Stimulated activated CD4-positive, alpha-beta T cell treated with anti-CD3 and anti-CD28 coated beads, Interleukin-4, amount 100 ng/mL, for 24 hours (primary cell): ENCODE measurements at regions not wholly inside any gene's neighbourhood (a gene's known extent, or its start where the extent isn't known, plus 50 kb on each side); places are given as distances from the start of the nearest gene placed in this dataset.

Experiments used
- DNase-seq: peaks from one replicate; pipeline ENCODE4 v3.0.0-alpha.2; 2020

- no peak for DNase-seq
Observed at GRCh38 chr9:105828171-105828570, 133.8 kb downstream of the TMEM38B start.

DNA sequence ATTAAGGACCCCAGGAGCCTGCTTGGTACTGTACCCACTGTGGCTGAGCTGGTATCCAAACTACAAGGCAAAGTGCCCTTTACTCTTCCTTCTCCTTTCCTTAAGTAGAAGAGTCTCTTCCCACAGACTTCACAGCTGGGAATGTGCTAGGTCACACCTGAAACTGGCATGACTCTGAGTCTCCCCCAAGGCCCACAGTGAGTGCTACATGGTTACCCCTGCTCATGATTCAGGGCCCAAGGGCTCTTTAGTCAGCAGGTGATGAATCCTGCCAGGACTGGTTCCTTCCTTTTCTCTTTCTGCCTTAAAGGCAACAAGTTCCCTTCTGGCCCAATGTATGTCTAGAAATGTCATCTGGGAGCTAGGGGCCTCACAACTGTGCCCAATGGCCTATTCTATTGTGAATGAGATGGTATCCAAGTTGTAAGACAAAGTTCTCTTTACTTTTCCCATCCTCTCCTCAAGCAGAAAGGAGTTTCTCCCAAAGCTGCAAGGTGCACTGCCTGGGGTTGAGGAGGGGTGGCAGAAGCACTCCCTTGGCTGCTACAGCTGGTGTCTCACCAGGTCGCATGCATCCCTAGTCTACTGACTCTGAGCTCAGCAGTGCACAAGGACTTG is 134.4 kb downstream of the TMEM38B start:
- no peak for DNase-seq

GRCh38 chr9:105830461-105830860 is 136.1 kb downstream of the TMEM38B start:
- DNase-seq = no peak

- no peak for DNase-seq
Observed at GRCh38 chr9:105832096-105832710, 137.9 kb downstream of the TMEM38B start.

- DNase-seq = no peak
Observed at GRCh38 chr9:105833271-105833975, 139.1 kb downstream of the TMEM38B start.

DNA sequence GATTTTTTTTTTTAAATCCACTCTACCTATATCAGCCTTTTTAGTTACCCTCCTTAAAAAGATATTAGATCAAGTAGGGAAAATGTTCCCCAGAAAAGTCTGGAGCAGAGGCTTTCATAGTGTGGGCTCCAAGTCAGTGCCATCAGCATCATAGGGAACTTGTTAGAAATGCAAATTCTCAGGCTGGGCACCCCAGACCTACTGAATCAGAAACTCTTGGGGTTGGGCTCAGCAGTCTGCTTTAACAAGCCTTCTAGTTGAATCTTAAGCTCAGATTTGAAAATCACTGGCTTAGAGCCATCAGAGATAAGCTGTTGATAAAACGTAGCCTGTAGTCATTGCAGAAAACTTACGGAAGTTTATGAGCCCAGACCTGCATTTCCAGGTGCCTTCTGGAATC is 140.1 kb downstream of the TMEM38B start:
- DNase-seq = no peak

DNA sequence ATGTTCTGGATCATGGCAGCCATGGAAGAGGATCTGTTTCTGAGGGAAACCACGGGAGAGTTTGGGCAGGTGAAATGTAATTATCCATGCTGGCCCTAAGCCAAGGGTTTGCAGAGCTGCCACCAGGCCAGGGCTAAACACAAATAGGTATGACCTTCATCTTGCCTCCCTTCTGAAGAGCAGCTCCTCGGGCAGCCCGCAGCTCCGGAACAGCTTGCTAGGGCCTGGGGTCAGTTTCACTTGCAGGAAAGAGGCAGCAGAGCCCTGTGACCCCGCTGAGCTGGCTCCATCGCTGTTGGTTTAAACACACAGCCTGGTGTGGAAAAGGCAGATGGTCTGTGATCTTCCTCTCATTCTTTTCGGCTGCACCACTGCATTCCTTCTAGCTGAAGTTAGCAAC is 141.4 kb downstream of the TMEM38B start:
- DNase-seq = no peak

DNA sequence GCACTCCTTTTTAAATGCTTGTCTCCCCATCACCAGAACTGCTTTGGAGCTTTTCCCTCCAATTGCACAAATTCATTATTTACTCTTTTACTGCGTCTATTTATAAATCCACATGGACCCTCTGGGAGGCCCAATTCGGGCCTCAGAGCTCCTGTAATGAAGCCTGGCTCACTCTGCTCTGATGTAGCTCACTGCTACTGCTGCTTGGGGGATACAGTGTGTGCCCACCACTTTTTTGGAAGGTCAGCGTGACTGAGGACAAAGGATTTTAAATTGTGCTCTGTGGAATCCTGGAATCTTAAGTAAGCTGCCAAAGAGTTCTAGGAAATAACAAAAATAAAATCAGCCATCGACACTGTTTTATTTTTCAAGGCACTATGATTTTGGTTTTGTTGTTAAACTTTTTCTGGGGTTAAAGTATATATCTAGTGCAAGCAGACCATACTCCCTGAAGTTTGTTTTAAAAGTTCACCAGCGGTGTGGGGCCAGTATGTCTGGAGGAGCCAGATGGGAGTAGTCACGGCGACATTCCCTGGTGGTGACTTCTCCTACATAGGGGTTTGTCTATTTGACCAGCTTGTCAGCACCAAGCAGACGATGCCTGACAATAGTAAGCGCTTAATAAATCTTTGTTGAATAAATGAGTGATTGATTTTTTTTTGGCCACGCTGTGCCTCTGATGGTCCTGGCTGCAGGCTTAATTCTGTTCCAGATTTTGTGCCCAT is 142.8 kb downstream of the TMEM38B start:
- no peak for DNase-seq

- no peak for DNase-seq
Observed at GRCh38 chr9:105841562-105841961, 147.2 kb downstream of the TMEM38B start.

GRCh38 chr9:105842023-105842644 is 147.8 kb downstream of the TMEM38B start:
- peak; percentile 27 for DNase-seq

- DNase-seq = no peak
Observed at GRCh38 chr9:105846825-105847224, 152.5 kb downstream of the TMEM38B start.

DNA sequence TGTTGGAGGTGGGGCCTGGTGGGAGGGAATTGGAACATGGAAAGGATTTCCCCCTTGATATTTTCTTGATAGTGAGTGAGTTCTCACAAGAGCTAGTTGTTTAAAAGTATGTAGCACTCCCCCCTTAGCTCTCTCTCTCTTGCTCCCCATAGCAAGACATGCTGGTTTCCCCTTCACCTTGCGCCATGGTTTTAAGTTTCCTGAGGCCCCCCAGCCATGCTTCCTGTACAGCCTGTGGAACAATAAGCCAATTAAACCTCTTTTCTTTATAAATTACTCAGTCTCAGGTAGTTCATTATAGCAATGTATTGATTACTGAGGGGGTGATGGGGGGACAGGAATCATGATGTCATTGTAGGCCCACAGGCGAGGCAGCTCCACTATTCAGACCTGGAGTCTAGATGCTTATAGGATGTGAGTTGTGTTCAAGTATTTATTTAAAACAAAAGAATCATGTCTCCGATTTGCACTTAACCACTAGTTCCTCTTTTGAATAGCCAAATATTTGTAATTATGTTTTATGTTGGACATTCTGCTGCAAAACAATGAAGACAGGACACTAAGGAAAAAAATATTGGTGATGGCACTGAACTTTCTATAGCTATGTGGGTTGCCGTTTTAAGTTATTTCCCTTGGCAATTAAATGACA is 156.6 kb downstream of the TMEM38B start:
- DNase-seq = no peak

DNA sequence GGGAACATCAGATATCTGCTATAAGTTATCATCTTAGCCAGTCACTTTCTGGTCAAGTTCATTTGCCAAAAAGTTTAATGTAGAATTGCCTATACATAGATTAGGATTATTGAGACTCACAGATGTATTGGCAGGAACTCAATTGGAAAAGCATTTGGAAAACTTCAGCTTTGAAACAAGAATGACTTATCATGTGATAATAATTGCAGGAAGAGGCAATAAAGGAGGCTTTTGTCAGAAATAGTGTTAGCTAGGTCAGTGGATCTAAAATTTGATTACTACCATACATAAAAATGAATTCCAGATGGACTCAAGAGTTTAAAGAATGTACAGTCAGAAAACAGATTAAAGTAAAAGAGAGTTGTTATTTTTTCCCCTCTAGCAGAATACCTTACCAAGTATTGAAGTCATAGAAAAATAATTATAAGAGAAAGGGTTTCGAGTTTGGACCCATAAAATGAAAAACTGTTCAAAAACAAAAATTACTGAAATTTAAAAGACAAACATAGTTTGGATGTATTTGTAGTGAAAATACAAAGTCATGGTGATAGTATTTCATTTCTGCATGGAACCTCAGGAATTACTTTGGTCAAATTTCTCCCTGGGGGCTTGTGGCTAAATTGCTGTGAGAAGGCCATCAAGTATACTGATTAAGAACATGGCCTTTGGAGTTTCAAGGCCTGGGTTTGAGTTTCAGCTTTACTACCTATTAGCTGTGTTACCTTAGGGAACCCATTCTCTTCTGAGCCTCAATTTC is 159.9 kb downstream of the TMEM38B start:
- no peak for DNase-seq

DNA sequence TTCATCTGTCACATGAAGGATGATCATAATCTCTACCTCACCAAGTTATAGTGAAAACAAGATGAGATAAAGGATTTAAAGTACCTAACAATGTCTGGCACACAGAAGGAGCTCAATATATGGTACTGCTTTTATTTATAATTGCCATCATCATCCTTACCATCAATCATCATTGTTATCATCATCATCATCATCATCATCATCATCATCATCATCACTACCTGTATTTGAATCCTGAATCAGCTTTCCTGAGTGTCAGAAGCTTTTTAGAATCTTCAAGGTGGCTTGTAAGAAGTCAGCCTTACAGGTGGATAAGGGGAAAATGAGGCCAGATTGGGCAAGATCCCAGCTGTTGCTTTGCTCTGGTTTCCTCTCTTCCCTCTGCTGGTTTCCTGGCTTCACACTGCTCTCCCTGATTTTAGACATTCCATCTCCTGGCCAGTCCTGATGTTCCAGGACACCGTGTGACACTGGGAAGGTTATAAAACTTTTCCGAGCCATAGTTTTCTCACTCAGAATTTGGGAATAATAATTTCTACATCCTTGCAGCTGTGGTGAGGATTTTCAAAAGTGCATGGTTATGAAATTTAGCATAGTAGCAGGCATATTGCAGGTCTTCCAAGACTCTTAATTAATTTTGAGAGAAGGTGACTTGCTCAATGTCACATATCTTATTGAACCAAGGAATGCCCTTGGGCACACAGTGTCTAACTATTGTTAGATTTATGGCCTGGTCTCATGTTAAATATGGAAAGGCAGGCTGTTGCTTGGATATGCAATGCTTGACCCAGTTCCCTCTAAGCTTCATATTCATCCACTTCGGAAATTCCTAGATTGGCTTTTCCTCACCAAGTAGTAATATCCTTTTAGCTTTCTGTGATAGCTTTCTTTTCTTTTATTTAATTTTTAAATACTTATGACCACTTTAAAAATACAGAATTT is 160.7 kb downstream of the TMEM38B start:
- DNase-seq = no peak

DNA sequence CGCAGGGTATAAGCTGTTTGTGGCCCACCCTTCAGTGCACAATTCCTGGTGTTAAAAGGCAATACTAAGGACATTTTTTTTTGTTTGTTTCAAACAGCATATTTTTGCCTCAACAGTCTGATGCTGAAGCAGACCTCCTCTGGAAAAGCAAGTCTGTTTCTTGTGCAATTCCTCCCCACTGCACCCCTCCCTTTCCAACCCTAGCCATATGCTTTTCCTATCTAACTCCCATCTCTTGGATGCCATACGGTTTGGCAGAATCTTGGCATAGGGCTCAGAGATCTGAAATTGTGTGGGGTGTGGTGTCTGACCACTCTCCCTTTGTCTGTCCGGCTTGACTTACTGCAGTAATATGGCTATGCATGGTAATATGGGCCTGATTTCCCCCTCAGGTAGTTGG is 161.6 kb downstream of the TMEM38B start:
- no peak for DNase-seq

- no peak for DNase-seq
Observed at GRCh38 chr9:105858006-105858690, 163.8 kb downstream of the TMEM38B start.

DNA sequence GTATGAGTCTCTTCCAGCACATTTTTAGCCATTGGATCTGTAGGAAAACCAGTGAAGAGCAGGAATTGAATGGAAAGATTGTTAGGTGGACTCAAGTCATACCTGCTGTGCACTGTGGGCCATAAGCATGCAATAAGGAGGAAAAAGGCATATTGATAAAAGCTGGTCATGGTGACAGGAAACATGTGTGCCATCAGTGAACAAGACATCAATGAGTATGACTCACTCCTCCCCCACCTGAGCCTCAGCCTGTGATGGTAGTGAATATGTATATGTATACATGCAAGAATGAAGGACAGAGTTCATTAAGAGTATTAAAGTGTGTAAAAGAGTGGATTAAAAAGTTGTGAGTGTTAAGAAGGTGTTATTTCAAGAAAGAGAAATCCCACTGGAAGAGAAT is 164.5 kb downstream of the TMEM38B start:
- DNase-seq = peak; percentile 9

- no peak for DNase-seq
Observed at GRCh38 chr9:105859428-105860091, 165.2 kb downstream of the TMEM38B start.

DNA sequence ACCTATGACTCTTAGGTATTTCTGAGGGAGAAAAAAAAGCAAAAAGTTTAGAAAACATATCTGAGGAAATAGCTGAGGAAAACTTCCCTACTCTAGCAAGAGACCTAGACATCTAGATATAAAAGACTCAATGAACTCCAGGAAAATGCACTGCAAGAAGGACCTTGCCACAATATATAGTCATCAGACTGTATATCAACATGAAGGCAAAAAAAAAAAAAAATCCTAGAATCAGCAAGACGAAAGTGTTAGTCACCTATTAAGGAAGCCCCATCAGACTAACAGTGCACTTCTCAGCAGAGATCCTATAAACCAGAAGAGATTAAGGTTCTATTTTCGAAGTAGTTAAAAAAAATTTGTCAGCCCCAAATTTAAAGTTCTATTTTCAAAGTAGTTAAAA is 166.2 kb downstream of the TMEM38B start:
- no peak for DNase-seq

- no peak for DNase-seq
Observed at GRCh38 chr9:105861972-105862371, 167.6 kb downstream of the TMEM38B start.
